Posterior cingulate gyrus (tissue), 11 donors: ENCODE measurements at regions not wholly inside any gene's neighbourhood (a gene's known extent, or its start where the extent isn't known, plus 50 kb on each side); places are given as distances from the start of the nearest gene placed in this dataset.
"Not testable (repeated sequence)": the region's sequence is repeated elsewhere in the genome, so short reads cannot be mapped to it uniquely, and the experiment has no call there.

Experiments used
- DNase-seq, 10 donors: peaks; one replicate each; pipeline versions ENCODE4 v3.0.0 to v3.0.0-alpha.2; 2020 to 2021; ENCODE audit warnings: mixed read lengths in 3 of 10
- intact Hi-C: fragments of 100-400 bp; cut with DNase I; formaldehyde crosslinking; loops from one replicate; pipeline ENCODE4 v1.15.1; 2023

GRCh38 chr10:52368725-52369124 is 54.6 kb downstream of the DKK1 start:
- no peak for DNase-seq
- intact Hi-C loops = no loop called here

GRCh38 chr10:52374207-52374606 is 60.1 kb downstream of the DKK1 start:
- intact Hi-C loops = not testable (repeated sequence)

GRCh38 chr10:52376694-52377354 is 62.7 kb downstream of the DKK1 start:
- DNase-seq = no peak
- intact Hi-C loops = no loop called here

More at GRCh38 chr10:52374207-52374606, 60.1 kb downstream of the DKK1 start:
- not testable (repeated sequence) for DNase-seq

GRCh38 chr10:52378124-52378523 is 64.0 kb downstream of the DKK1 start:
- DNase-seq = no peak
- intact Hi-C loops = no loop called here

DNA sequence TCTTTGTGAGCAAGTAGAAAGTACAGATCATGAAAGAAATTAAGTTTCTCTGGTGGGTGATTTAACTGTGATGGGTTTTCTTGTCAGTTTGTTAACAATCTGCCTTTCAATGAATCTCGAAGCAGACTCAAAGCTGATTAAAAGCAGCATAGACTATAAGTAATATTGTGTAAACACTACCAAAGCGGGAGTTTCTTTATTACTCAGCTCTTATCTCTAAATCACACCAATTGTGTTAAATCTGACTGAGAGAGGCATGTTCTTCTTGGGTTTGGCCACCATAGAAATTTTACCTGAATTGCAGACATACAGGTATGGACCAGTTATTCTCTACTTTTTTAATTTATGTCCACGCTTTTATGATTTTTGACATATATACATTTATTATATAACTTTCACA is 65.2 kb downstream of the DKK1 start:
- intact Hi-C loops = no loop called here
- DNase-seq = no peak

DNA sequence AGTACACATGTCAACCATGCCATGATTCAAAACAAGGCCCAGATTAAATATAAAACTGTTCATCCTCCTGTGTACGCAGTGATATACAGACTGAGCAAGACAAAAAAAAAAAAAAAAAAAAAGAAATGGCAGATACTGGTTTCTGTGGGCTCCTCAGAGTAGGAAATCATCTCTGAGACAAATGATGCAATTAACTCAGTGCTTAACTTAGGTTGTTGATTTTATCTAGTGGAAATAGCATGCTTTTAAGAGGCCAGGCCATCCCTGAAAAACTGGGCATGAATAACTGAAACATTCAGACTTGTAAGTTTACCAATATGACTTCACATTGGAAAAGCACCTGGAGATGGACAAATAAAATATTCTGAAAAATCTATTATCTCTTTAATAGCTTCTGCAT is 69.0 kb downstream of the DKK1 start:
- intact Hi-C loops = no loop called here
- no peak for DNase-seq

DNA sequence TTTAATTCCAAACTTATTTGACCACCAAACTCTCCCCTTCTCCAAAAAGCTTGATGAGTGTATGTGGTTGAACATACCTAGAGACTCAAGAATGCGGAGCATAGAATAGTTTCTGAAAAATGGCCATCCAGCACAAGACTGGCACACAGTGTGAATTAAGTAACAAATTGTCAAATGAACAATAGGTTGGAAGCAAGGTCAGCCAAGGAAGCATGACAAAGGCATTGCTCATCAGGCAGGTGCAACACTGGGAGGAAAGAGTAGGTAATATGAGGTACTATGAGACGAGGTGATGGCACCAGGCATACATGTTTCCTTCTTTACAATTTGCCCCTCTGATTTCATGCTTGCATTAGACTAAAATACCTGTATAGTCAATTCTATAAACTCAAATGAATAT is 73.7 kb downstream of the DKK1 start:
- no peak for DNase-seq
- intact Hi-C loops = no loop called here

DNA sequence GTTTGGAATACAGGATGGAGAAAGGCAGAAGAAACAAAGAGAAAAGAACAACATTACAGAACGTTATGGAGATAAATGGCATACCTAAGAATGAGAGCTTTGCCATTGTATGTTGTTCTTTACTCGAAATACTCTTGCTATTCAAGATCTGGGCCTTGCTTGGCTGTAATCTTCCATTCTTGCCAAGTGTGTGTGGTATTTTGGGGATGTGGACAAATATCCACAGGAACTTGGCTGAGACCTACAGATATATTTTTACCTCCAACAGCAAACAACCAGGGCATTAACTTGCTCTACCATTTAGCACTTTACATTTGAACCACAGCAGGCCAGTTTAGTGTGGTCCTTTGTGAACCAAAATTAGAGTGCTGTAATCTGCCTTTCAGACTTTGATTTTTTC is 76.3 kb downstream of the DKK1 start:
- intact Hi-C loops = no loop called here
- no peak for DNase-seq

- intact Hi-C loops = no loop called here
- DNase-seq = no peak
Measured at GRCh38 chr10:52391927-52392602, 78.0 kb downstream of the DKK1 start.

- intact Hi-C loops = no loop called here
- DNase-seq = no peak
Measured at GRCh38 chr10:52394246-52394645, 80.2 kb downstream of the DKK1 start.

DNA sequence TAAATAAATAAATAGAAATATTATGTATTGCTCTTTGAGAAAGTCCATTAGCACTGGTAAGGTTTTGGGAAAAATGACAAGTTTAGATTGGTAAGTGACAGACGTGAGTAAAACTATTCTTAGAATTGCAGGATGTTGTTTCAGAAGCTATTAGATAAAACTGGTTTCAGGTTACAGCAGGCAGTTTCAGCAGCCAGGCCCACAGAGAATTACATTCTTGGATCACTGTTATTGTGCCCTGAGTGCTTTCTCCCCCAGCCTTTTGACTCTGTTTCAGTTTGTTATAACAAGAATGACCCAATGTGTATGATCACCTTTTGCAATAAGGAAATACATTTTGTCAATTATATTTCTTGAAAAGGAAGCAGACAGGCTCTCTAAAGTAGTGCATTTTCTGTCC is 86.5 kb downstream of the DKK1 start:
- intact Hi-C loops = no loop called here
- no peak for DNase-seq

GRCh38 chr10:52403801-52404200 is 89.7 kb downstream of the DKK1 start:
- DNase-seq, intact Hi-C loops: not testable (repeated sequence)

- no peak for DNase-seq
- intact Hi-C loops = no loop called here
Measured at GRCh38 chr10:52409195-52409594, 95.1 kb downstream of the DKK1 start.

DNA sequence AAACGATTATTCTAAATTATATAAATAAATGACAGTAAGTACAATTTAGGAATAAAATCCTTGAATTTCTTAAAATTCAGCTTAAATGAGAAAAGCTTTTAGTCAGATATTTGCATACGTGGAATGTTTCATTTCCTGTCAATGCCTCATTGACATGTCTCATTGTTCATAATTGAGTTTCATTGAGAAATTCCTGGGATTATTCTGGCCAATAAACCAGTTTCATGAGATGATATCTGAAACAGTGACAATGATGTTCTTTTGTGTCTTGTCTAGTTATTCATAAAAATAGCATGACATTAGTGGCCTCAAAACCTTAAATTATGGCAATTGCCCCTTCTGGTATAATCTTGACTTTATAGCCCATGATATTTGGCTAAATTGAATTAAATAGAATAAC is 95.8 kb downstream of the DKK1 start:
- intact Hi-C loops = no loop called here

GRCh38 chr10:52410916-52411315 is 96.8 kb downstream of the DKK1 start:
- DNase-seq = peak in 2 of 10 donors; percentile 59 to 83
- intact Hi-C loops = no loop called here

More for the DNA sequence above, 95.8 kb downstream of the DKK1 start:
- DNase-seq = no peak

- intact Hi-C loops = no loop called here
- no peak for DNase-seq
Measured at GRCh38 chr10:52419281-52419680, 105.2 kb downstream of the DKK1 start.

DNA sequence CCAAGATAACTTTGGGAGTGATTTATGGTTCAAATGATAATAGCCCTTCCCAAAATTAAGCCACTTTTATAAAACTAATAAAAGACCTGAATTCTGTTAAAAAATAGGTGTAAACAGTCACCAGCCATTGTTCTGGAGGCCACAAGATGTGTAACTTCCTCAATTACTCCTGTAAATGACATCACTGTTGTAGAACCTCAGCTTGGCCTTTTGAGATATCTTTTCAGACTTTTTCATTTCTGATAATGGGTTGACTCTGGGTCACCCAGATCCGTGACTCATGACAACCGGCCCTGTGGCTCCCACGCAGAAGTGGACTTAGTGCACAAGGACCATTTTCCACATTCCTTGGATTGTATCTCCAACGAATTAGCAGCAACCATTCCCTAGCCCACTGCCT is 106.6 kb downstream of the DKK1 start:
- no peak for DNase-seq
- intact Hi-C loops = no loop called here

- intact Hi-C loops = no loop called here
- DNase-seq = no peak
Measured at GRCh38 chr10:52423369-52423768, 109.3 kb downstream of the DKK1 start.

DNA sequence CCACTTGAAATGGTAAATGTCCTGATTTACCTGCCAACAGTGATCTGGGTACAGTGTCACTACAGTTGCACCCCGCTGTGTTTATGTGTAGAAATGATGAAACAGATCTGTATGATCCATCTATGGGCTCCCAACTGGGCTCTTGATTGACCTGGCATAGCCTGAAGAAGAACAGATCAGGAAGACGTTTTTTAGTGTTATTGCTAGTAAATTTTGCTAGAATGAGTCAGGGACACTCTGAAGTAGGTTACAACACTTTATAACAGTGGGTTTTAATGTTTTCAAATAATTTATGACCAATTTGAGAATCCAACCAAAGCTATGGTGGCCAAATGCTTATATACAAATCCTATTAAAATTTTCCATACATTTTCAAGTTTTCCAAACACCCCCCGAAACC is 110.3 kb downstream of the DKK1 start:
- no peak for DNase-seq
- intact Hi-C loops = no loop called here

DNA sequence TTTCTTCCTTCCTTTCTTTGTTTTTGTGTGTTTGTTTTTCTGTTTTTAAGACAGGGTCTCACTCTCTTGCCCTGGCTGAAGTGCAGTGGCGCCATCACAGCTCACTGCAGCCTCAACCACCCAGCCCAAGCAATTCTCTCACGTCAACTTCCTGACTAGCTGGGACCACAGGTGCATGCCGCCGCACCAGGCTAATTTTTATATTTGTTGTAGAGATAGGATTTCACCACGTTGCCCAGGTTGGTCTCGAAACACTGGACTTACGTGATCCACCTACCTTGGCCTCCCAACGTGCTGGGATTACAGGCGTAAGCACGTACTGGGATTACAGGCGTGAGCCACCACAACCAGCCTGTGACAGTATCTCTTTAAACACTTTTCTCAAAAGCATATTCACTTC is 120.7 kb downstream of the DKK1 start:
- intact Hi-C loops = no loop called here
- DNase-seq = peak in 1 of 10 donors; percentile 68

DNA sequence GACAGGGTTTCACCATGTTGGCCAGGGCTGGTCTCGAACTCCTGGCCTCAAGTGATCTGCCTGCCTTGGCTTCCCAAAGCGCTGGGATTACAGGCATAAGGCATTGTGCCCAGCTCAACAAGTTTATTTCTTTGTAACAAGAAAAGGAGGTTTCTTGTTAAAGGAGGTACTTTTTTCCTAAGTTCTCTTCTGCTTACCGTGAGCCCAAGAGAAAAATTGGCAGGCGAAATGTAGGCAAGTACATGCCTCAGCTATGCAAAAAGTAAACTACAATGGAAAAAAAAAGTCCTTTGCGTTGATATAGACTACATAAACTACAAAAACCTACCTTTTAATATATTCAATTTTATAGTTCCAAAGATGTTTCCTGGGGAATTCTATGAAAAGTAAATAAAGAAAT is 122.6 kb downstream of the DKK1 start:
- intact Hi-C loops = no loop called here
- DNase-seq = no peak

DNA sequence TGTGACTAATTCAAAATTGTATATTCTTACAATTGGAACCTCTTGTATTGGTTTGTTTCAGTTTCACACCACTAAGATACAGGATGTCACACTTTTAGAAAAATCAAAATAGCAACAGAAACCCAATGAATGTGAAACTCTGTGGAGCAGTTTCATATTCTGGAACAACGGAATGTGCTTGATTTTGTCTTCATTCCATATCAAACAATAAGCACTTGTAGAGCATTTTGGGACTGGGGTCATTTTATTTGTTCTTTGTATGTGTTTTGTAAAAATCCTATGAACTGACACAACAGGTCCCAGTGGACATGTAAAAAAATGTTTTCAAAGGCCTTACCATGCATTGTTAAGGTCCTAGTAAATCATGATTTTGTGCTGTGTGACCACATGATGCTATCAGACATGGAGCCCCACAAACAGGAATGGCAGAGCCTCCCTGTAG is 123.1 kb downstream of the DKK1 start:
- intact Hi-C loops = no loop called here
- DNase-seq = no peak
